ENCODE measurements at regions not wholly inside any gene's neighbourhood (a gene's known extent, or its start where the extent isn't known, plus 50 kb on each side); places are given as distances from the start of the nearest gene placed in this dataset.

- TF ChIP-seq CTCF (IDR thresholded peaks at IDR 0.05; ENCODE audit: insufficient read depth, low read length): peak; percentile 46
- TF ChIP-seq POLR2AphosphoS5 (IDR thresholded peaks at IDR 0.05; ENCODE audit: low read depth): no peak
- TF ChIP-seq, protein P1, sequence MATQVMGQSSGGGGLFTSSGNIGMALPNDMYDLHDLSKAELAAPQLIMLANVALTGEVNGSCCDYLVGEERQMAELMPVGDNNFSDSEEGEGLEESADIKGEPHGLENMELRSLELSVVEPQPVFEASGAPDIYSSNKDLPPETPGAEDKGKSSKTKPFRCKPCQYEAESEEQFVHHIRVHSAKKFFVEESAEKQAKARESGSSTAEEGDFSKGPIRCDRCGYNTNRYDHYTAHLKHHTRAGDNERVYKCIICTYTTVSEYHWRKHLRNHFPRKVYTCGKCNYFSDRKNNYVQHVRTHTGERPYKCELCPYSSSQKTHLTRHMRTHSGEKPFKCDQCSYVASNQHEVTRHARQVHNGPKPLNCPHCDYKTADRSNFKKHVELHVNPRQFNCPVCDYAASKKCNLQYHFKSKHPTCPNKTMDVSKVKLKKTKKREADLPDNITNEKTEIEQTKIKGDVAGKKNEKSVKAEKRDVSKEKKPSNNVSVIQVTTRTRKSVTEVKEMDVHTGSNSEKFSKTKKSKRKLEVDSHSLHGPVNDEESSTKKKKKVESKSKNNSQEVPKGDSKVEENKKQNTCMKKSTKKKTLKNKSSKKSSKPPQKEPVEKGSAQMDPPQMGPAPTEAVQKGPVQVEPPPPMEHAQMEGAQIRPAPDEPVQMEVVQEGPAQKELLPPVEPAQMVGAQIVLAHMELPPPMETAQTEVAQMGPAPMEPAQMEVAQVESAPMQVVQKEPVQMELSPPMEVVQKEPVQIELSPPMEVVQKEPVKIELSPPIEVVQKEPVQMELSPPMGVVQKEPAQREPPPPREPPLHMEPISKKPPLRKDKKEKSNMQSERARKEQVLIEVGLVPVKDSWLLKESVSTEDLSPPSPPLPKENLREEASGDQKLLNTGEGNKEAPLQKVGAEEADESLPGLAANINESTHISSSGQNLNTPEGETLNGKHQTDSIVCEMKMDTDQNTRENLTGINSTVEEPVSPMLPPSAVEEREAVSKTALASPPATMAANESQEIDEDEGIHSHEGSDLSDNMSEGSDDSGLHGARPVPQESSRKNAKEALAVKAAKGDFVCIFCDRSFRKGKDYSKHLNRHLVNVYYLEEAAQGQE (IDR thresholded peaks at IDR 0.05; ENCODE audit: insufficient replicate concordance, low read depth): no peak
- TF ChIP-seq GABPA (IDR thresholded peaks at IDR 0.05; ENCODE audit: low read depth): no peak
These were observed 287.7 kb upstream of the PCDH18 start for GRCh38 chr4:137819964-137820383.
